ENCODE measurements at regions not wholly inside any gene's neighbourhood (a gene's known extent, or its start where the extent isn't known, plus 50 kb on each side); places are given as distances from the start of the nearest gene placed in this dataset.

DNA sequence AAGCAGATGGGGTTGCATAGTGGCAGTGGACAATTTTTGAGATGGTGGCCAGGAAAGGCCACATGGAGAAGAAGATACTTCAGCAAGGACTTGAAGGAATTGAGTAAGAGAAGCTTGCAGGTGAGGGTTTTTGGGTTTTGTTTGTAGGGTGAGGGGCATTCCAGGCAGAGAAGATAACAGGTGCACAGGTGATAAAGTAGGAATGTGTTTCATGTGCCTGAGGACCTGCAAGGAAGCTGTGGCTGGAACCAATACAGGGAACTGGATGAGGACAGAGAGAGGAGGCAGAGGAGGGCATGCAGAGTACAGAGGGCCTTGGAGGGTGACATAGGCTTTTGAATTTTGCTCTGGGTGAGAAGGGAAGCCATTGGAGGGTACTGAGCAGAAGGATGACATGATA lies 314.5 kb downstream of the KLF12 start:
- TF ChIP-seq SIN3A (IDR thresholded peaks at IDR 0.05; ENCODE audit: borderline replicate concordance, insufficient read depth, low read depth, low read length), result no peak
- no peak for TF ChIP-seq CTCF (IDR thresholded peaks at IDR 0.05)
- no peak for TF ChIP-seq POLR2AphosphoS5 (IDR thresholded peaks at IDR 0.05; ENCODE audit: low read depth, low read length)
- no peak for TF ChIP-seq TCF7L2 (IDR thresholded peaks at IDR 0.05; ENCODE audit: low read depth, low read length)
